ENCODE measurements at regions not wholly inside any gene's neighbourhood (a gene's known extent, or its start where the extent isn't known, plus 50 kb on each side); places are given as distances from the start of the nearest gene placed in this dataset.

GRCh38 chr3:117145677-117146076 lies 436.1 kb downstream of the TUSC7 start:
- peak; percentile 50 for ATAC-seq

GRCh38 chr3:117146571-117146970 lies 437.0 kb downstream of the TUSC7 start:
- TF ChIP-seq SNAI2 (CRISPR knock-in tag; IDR thresholded peaks at IDR 0.05), result no peak
- no peak for ATAC-seq

More at GRCh38 chr3:117145677-117146076, 436.1 kb downstream of the TUSC7 start:
- TF ChIP-seq TSHZ2 (CRISPR knock-in tag; IDR thresholded peaks at IDR 0.05) (no peak), ARNTL (CRISPR knock-in tag; IDR thresholded peaks at IDR 0.05; ENCODE audit: borderline replicate concordance, low read depth) (no peak), TCF4 (CRISPR knock-in tag; IDR thresholded peaks at IDR 0.05; ENCODE audit: borderline replicate concordance) (no peak), ZFP30 (CRISPR knock-in tag; IDR thresholded peaks at IDR 0.05) (no peak), SNAI2 (CRISPR knock-in tag; IDR thresholded peaks at IDR 0.05) (no peak), OSR1 (CRISPR knock-in tag; IDR thresholded peaks at IDR 0.05) (no peak), ISL1 (CRISPR knock-in tag; IDR thresholded peaks at IDR 0.05) (no peak), BACH2 (CRISPR knock-in tag; IDR thresholded peaks at IDR 0.05; ENCODE audit: borderline replicate concordance) (no peak), CREB5 (CRISPR knock-in tag; IDR thresholded peaks at IDR 0.05; ENCODE audit: low read depth) (no peak), ZC3H10 (CRISPR knock-in tag; IDR thresholded peaks at IDR 0.05) (no peak)

- no peak for TF ChIP-seq ZNF8 (CRISPR knock-in tag; IDR thresholded peaks at IDR 0.05)
- TF ChIP-seq RARB (CRISPR knock-in tag; IDR thresholded peaks at IDR 0.05), result no peak
- no peak for TF ChIP-seq BACH2 (CRISPR knock-in tag; IDR thresholded peaks at IDR 0.05; ENCODE audit: borderline replicate concordance)
- TF ChIP-seq PPARA (CRISPR knock-in tag; IDR thresholded peaks at IDR 0.05; ENCODE audit: borderline replicate concordance), result no peak
- TF ChIP-seq ZC3H10 (CRISPR knock-in tag; IDR thresholded peaks at IDR 0.05), result no peak
- no peak for TF ChIP-seq PATZ1 (CRISPR knock-in tag; IDR thresholded peaks at IDR 0.05; ENCODE audit: borderline replicate concordance)
- TF ChIP-seq CSDC2 (CRISPR knock-in tag; IDR thresholded peaks at IDR 0.05), result no peak
- no peak for TF ChIP-seq CREB5 (CRISPR knock-in tag; IDR thresholded peaks at IDR 0.05; ENCODE audit: low read depth)
- no peak for TF ChIP-seq CSRNP3 (CRISPR knock-in tag; IDR thresholded peaks at IDR 0.05)
- TF ChIP-seq ISL1 (CRISPR knock-in tag; IDR thresholded peaks at IDR 0.05), result no peak
- no peak for TF ChIP-seq POU6F1 (CRISPR knock-in tag; IDR thresholded peaks at IDR 0.05; ENCODE audit: borderline replicate concordance, low read depth)
- TF ChIP-seq ZNF565 (CRISPR knock-in tag; conservative IDR thresholded peaks at IDR 0.05; ENCODE audit: low read depth), result no peak
- no peak for TF ChIP-seq ZNF70 (CRISPR knock-in tag; IDR thresholded peaks at IDR 0.05)
- no peak for TF ChIP-seq OSR1 (CRISPR knock-in tag; IDR thresholded peaks at IDR 0.05)
- no peak for TF ChIP-seq TCF4 (CRISPR knock-in tag; IDR thresholded peaks at IDR 0.05; ENCODE audit: borderline replicate concordance)
- TF ChIP-seq ZFP3 (CRISPR knock-in tag; IDR thresholded peaks at IDR 0.05), result no peak
- no peak for TF ChIP-seq SNAI2 (CRISPR knock-in tag; IDR thresholded peaks at IDR 0.05)
- TF ChIP-seq TOX (CRISPR knock-in tag; IDR thresholded peaks at IDR 0.05; ENCODE audit: borderline replicate concordance), result no peak
- no peak for ATAC-seq
Observed at GRCh38 chr3:117149584-117149983, 440.0 kb downstream of the TUSC7 start.

Measured in SK-N-SH treated with all-trans-retinoic acid at 6 μM for 48 hours (cell line).